ENCODE measurements at regions not wholly inside any gene's neighbourhood (a gene's known extent, or its start where the extent isn't known, plus 50 kb on each side); places are given as distances from the start of the nearest gene placed in this dataset.

- H3F3A ChIP-seq (replicated peaks; ENCODE audit: low read depth): no peaks in the 10 kb centered on the region
- H3K79me2 ChIP-seq (replicated peaks; ENCODE audit: insufficient read depth): no peaks in the 10 kb centered on the region
- no peak overlapping the region for H3K27ac ChIP-seq (ENCODE audit: low read depth)
- TF ChIP-seq EZH2phosphoT487 (IDR thresholded peaks at IDR 0.05; ENCODE audit: unreplicated experiment) (no peak), CREB1 (CRISPR knock-in tag; IDR thresholded peaks at IDR 0.05; ENCODE audit: low read depth) (no peak), JUNB (IDR thresholded peaks at IDR 0.05; ENCODE audit: unreplicated experiment) (no peak), ZNF462 (CRISPR knock-in tag; IDR thresholded peaks at IDR 0.05) (no peak), STAT1 (IDR thresholded peaks at IDR 0.05; ENCODE audit: unreplicated experiment) (no peak), NANOG (IDR thresholded peaks at IDR 0.05; ENCODE audit: borderline replicate concordance) (no peak), CTCF (conservative IDR thresholded peaks at IDR 0.05; ENCODE audit: low read depth in 2 of 2) (no peak), ZNF331 (CRISPR knock-in tag; IDR thresholded peaks at IDR 0.05; ENCODE audit: low read depth) (no peak), POLR2AphosphoS5 (IDR thresholded peaks at IDR 0.05; ENCODE audit: low read depth) (no peak), ETS1 (IDR thresholded peaks at IDR 0.05) (no peak), ZNF114 (CRISPR knock-in tag; IDR thresholded peaks at IDR 0.05) (no peak), EZH2 (IDR thresholded peaks at IDR 0.05; ENCODE audit: low read depth, unreplicated experiment) (no peak), REST (IDR thresholded peaks at IDR 0.05; ENCODE audit: unreplicated experiment) (no peak)
- Mint-ChIP-seq H3K9me3 (no peaks in the 10 kb centered on the region; the same call in 2 of the 3 replicates), H3K4me3 (no peak overlapping the region), H3K27ac (no peak overlapping the region), H3K27me3 (ENCODE audit: insufficient read depth, low read depth, poor library complexity) (peaks cover under 1% of the 10 kb centered on the region), H3K4me1 (no peaks in the 10 kb centered on the region; the same call in 2 of the 3 replicates), H3K36me3 (ENCODE audit: low read depth) (no peaks in the 10 kb centered on the region)
- no peaks in the 10 kb centered on the region for H3K4me1 ChIP-seq (ENCODE audit: insufficient read depth)
- no peak overlapping the region for H3K4me3 ChIP-seq
- H3K27me3 ChIP-seq (ENCODE audit: insufficient read depth): no peaks in the 10 kb centered on the region
- no peaks in the 10 kb centered on the region for H4K20me1 ChIP-seq (replicated peaks; ENCODE audit: insufficient read depth)
- DNase-seq (ENCODE audit: low spot score) (no peak), ATAC-seq (no peak)
- no peaks in the 10 kb centered on the region for H3K9me2 ChIP-seq (ENCODE audit: insufficient read depth)
- no peaks in the 10 kb centered on the region for H3K36me3 ChIP-seq (ENCODE audit: insufficient read depth)
- H3K4me2 ChIP-seq: no peak overlapping the region
- no peak overlapping the region for H2AFZ ChIP-seq
Observed at GRCh38 chr11:115623021-115623451, 118.8 kb upstream of the CADM1 start.
